Body of pancreas (tissue), 4 donors: ENCODE measurements at regions not wholly inside any gene's neighbourhood (a gene's known extent, or its start where the extent isn't known, plus 50 kb on each side); places are given as distances from the start of the nearest gene placed in this dataset.

Experiments
- CTCF ChIP-seq, 7 experiments: fragments of 450-650 bp in 4 of 7; fragments of 200-600 bp in 3 of 7; sonication (generic) in 3 of 7; IDR thresholded peaks; one replicate each; pipeline ENCODE4 v1.5.1; 2016 to 2019; ENCODE audit warnings: antibody characterized with exemption in 7 of 7
- POLR2A ChIP-seq, 3 donors: fragments of 450-650 bp; IDR thresholded peaks; one replicate each; pipeline ENCODE4 v1.6.1; 2016; ENCODE audit warnings: antibody characterized with exemption in 3 of 3, mild to moderate bottlenecking in 2 of 3

- no peak for TF ChIP-seq CTCF (IDR thresholded peaks at IDR 0.05)
- TF ChIP-seq POLR2A (IDR thresholded peaks at IDR 0.05) = no peak
Observed at GRCh38 chr11:88428959-88429358, 91.4 kb upstream of the CTSC start.
